ENCODE measurements at regions not wholly inside any gene's neighbourhood (a gene's known extent, or its start where the extent isn't known, plus 50 kb on each side); places are given as distances from the start of the nearest gene placed in this dataset.

DNA sequence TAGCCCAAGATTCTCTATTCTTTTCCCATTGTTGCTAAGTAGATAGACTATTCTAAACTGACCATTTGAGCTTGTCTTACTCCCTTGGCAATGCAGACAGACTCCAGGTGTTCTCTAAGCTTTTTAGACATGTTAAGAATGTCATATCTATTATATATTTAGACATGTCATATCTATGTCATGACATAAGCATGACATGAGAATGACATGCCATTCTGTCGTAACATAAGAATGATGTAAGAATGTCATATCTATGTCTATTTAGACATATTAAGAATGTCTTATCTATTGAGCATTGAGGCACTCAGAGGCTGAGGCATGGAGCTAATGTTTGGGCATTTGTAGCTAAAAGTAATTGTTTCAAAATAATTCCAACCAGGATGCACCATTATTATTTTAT, 277.3 kb upstream of the ATP2B1 start:
- no peak overlapping the region for H2AFZ ChIP-seq (ENCODE audit: low read depth, low read length)
- H3K27ac ChIP-seq (ENCODE audit: low read length), result no peak overlapping the region
- H3K36me3 ChIP-seq (ENCODE audit: insufficient read depth, low read length), result no peaks in the 10 kb centered on the region
- no peak overlapping the region for H3K4me3 ChIP-seq (ENCODE audit: low read length)
- H3K9me2 ChIP-seq (ENCODE audit: insufficient read depth, low read length), result no peaks in the 10 kb centered on the region
- H3K9ac ChIP-seq (ENCODE audit: low read length), result no peak overlapping the region
- H3K9me3 ChIP-seq (ENCODE audit: low read length), result no peaks in the 10 kb centered on the region
- no peaks in the 10 kb centered on the region for H3F3A ChIP-seq (ENCODE audit: insufficient read depth, low read length, poor library complexity, severe bottlenecking)
- TF ChIP-seq POLR2AphosphoS5 (IDR thresholded peaks at IDR 0.05) (peak; percentile 35), EZH2 (IDR thresholded peaks at IDR 0.05; ENCODE audit: borderline replicate concordance, insufficient read depth, low read length, poor library complexity, severe bottlenecking) (no peak), EP300 (conservative IDR thresholded peaks at IDR 0.05; ENCODE audit: poor library complexity, severe bottlenecking) (peak; percentile 83)
- H3K27me3 ChIP-seq (ENCODE audit: insufficient read depth, low read depth, low read length), result no peaks in the 10 kb centered on the region
- H3K4me2 ChIP-seq (ENCODE audit: low read length), result no peak overlapping the region
- H4K20me1 ChIP-seq (ENCODE audit: insufficient read depth), result no peaks in the 10 kb centered on the region
- no peaks in the 10 kb centered on the region for H3K79me2 ChIP-seq (replicated peaks; ENCODE audit: insufficient read depth, low read length)

DNA sequence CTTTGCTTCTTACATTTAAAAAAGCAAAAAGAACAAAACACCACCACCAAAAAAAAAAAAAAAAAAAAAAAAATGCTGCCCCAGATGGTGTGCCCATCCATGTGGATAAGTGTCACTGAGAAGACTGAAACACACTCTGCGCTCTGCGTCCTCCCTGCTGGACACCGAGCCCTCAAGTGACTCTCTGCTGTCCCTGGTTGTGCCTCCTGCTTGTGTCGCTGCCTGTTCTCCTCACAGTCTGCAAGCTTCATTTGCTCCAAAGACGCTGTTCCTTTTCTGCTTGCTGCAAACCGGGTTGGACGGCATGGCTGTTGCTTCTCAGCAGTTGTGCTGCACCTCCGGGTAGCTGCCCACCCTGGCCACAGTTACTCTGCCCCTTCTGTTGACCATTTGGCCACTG, 276.2 kb upstream of the ATP2B1 start:
- no peak overlapping the region for H3K27ac ChIP-seq (ENCODE audit: low read length)
- H4K20me1 ChIP-seq (ENCODE audit: insufficient read depth), result no peaks in the 10 kb centered on the region
- no peaks in the 10 kb centered on the region for H3K79me2 ChIP-seq (replicated peaks; ENCODE audit: insufficient read depth, low read length)
- H2AFZ ChIP-seq (ENCODE audit: low read depth, low read length), result no peak overlapping the region
- no peaks in the 10 kb centered on the region for H3K9me2 ChIP-seq (ENCODE audit: insufficient read depth, low read length)
- no peak overlapping the region for H3K4me3 ChIP-seq (ENCODE audit: low read length)
- H3K9me3 ChIP-seq (ENCODE audit: low read length), result no peaks in the 10 kb centered on the region
- no peaks in the 10 kb centered on the region for H3K36me3 ChIP-seq (ENCODE audit: insufficient read depth, low read length)
- H3K4me2 ChIP-seq (ENCODE audit: low read length), result no peak overlapping the region
- no peaks in the 10 kb centered on the region for H3K27me3 ChIP-seq (ENCODE audit: insufficient read depth, low read depth, low read length)
- TF ChIP-seq, protein P1, sequence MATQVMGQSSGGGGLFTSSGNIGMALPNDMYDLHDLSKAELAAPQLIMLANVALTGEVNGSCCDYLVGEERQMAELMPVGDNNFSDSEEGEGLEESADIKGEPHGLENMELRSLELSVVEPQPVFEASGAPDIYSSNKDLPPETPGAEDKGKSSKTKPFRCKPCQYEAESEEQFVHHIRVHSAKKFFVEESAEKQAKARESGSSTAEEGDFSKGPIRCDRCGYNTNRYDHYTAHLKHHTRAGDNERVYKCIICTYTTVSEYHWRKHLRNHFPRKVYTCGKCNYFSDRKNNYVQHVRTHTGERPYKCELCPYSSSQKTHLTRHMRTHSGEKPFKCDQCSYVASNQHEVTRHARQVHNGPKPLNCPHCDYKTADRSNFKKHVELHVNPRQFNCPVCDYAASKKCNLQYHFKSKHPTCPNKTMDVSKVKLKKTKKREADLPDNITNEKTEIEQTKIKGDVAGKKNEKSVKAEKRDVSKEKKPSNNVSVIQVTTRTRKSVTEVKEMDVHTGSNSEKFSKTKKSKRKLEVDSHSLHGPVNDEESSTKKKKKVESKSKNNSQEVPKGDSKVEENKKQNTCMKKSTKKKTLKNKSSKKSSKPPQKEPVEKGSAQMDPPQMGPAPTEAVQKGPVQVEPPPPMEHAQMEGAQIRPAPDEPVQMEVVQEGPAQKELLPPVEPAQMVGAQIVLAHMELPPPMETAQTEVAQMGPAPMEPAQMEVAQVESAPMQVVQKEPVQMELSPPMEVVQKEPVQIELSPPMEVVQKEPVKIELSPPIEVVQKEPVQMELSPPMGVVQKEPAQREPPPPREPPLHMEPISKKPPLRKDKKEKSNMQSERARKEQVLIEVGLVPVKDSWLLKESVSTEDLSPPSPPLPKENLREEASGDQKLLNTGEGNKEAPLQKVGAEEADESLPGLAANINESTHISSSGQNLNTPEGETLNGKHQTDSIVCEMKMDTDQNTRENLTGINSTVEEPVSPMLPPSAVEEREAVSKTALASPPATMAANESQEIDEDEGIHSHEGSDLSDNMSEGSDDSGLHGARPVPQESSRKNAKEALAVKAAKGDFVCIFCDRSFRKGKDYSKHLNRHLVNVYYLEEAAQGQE (IDR thresholded peaks at IDR 0.05; ENCODE audit: borderline replicate concordance), result no peak
- TF ChIP-seq MXI1 (conservative IDR thresholded peaks at IDR 0.05; ENCODE audit: poor library complexity, severe bottlenecking) (no peak), TAF1 (IDR thresholded peaks at IDR 0.05; ENCODE audit: low read depth) (no peak), EP300 (conservative IDR thresholded peaks at IDR 0.05; ENCODE audit: poor library complexity, severe bottlenecking) (no peak), POLR2AphosphoS5 (IDR thresholded peaks at IDR 0.05) (no peak)
- no peaks in the 10 kb centered on the region for H3F3A ChIP-seq (ENCODE audit: insufficient read depth, low read length, poor library complexity, severe bottlenecking)
- H3K9ac ChIP-seq (ENCODE audit: low read length), result no peak overlapping the region

DNA sequence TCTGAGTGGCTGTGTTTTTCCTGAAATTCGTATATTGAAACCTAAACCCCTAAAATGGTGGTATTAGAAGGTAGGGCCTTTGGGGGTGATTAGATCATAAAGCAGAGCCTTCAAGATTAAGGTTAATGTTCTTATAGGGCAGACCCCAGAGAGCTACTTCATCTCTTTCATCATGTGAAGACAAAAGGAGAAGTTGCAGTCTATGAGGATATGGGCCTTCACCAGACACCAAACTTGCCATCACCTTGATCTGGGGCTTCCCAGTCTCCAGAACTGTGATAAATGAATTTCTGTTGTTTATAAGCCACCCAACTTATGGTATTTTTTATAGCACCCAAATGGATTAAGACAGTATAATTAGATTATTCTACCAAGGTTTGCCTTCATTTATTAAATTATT, 275.0 kb upstream of the ATP2B1 start:
- no peak overlapping the region for H2AFZ ChIP-seq (ENCODE audit: low read depth, low read length)
- no peaks in the 10 kb centered on the region for H3F3A ChIP-seq (ENCODE audit: insufficient read depth, low read length, poor library complexity, severe bottlenecking)
- TF ChIP-seq SMC3 (conservative IDR thresholded peaks at IDR 0.05; ENCODE audit: poor library complexity), result no peak
- TF ChIP-seq RAD21 (conservative IDR thresholded peaks at IDR 0.05), result no peak
- TF ChIP-seq, protein P2, sequence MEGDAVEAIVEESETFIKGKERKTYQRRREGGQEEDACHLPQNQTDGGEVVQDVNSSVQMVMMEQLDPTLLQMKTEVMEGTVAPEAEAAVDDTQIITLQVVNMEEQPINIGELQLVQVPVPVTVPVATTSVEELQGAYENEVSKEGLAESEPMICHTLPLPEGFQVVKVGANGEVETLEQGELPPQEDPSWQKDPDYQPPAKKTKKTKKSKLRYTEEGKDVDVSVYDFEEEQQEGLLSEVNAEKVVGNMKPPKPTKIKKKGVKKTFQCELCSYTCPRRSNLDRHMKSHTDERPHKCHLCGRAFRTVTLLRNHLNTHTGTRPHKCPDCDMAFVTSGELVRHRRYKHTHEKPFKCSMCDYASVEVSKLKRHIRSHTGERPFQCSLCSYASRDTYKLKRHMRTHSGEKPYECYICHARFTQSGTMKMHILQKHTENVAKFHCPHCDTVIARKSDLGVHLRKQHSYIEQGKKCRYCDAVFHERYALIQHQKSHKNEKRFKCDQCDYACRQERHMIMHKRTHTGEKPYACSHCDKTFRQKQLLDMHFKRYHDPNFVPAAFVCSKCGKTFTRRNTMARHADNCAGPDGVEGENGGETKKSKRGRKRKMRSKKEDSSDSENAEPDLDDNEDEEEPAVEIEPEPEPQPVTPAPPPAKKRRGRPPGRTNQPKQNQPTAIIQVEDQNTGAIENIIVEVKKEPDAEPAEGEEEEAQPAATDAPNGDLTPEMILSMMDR (IDR thresholded peaks at IDR 0.05; ENCODE audit: poor library complexity, severe bottlenecking), result no peak
- no peak for TF ChIP-seq TAF1 (IDR thresholded peaks at IDR 0.05; ENCODE audit: low read depth)
- no peak for TF ChIP-seq POLR2AphosphoS5 (IDR thresholded peaks at IDR 0.05)
- TF ChIP-seq MXI1 (conservative IDR thresholded peaks at IDR 0.05; ENCODE audit: poor library complexity, severe bottlenecking), result no peak
- no peak for TF ChIP-seq EP300 (conservative IDR thresholded peaks at IDR 0.05; ENCODE audit: poor library complexity, severe bottlenecking)
- TF ChIP-seq EZH2 (IDR thresholded peaks at IDR 0.05; ENCODE audit: borderline replicate concordance, insufficient read depth, low read length, poor library complexity, severe bottlenecking), result no peak
- TF ChIP-seq, protein P1 (IDR thresholded peaks at IDR 0.05; ENCODE audit: borderline replicate concordance), result no peak
- H3K4me2 ChIP-seq (ENCODE audit: low read length), result no peak overlapping the region
- no peaks in the 10 kb centered on the region for H3K9me2 ChIP-seq (ENCODE audit: insufficient read depth, low read length)
- no peaks in the 10 kb centered on the region for H3K27me3 ChIP-seq (ENCODE audit: insufficient read depth, low read depth, low read length)
- H3K79me2 ChIP-seq (replicated peaks; ENCODE audit: insufficient read depth, low read length), result no peaks in the 10 kb centered on the region
- no peak overlapping the region for H3K4me3 ChIP-seq (ENCODE audit: low read length)
- H3K36me3 ChIP-seq (ENCODE audit: insufficient read depth, low read length), result no peaks in the 10 kb centered on the region
- no peaks in the 10 kb centered on the region for H3K9me3 ChIP-seq (ENCODE audit: low read length)
- H3K9ac ChIP-seq (ENCODE audit: low read length), result no peak overlapping the region
- no peak overlapping the region for H3K27ac ChIP-seq (ENCODE audit: low read length)
- no peaks in the 10 kb centered on the region for H4K20me1 ChIP-seq (ENCODE audit: insufficient read depth)

Measured in neural cell (in vitro differentiated cells).